ENCODE measurements at regions not wholly inside any gene's neighbourhood (a gene's known extent, or its start where the extent isn't known, plus 50 kb on each side); places are given as distances from the start of the nearest gene placed in this dataset.

DNA sequence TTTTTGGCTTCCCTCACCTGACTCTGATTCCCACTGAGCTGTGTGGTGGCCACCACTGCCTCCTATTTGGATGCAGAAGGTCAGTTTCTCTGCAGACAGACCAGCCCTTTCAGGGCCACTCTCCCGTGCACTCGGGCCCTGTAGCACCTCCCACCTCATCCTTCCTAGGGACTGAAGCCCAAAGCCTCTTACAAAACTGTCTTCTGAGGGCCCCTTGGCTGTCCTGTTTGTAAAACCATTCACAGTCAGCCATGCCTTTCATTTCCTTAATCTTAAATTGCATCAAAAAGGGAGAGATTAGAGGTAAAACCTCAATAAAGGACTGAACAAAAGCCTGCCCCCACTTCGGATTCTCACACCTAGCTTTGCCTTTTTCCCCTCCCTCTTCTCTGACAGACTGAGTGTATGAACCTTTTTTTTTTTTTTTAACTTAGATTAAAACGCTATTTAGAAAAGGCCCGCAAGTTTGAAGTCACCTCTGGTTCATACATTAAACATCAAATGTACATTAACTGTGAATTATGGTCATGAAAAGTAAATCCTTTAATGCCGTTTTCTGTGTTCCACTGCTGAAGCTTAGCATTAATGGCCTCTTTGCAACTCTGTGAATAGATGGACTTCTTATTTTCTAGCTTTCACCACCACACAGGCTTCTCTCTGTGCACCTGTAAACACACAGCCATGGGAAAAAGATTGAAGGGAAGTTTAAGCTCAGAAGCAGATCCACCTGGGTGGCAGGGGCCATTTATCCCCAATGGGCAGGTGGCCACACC, 247.2 kb upstream of the CADM1 start:
- TF ChIP-seq, protein P1, sequence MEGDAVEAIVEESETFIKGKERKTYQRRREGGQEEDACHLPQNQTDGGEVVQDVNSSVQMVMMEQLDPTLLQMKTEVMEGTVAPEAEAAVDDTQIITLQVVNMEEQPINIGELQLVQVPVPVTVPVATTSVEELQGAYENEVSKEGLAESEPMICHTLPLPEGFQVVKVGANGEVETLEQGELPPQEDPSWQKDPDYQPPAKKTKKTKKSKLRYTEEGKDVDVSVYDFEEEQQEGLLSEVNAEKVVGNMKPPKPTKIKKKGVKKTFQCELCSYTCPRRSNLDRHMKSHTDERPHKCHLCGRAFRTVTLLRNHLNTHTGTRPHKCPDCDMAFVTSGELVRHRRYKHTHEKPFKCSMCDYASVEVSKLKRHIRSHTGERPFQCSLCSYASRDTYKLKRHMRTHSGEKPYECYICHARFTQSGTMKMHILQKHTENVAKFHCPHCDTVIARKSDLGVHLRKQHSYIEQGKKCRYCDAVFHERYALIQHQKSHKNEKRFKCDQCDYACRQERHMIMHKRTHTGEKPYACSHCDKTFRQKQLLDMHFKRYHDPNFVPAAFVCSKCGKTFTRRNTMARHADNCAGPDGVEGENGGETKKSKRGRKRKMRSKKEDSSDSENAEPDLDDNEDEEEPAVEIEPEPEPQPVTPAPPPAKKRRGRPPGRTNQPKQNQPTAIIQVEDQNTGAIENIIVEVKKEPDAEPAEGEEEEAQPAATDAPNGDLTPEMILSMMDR (IDR thresholded peaks at IDR 0.05), result no peak
- TF ChIP-seq ZFX (IDR thresholded peaks at IDR 0.05; ENCODE audit: borderline replicate concordance), result no peak

Measured in 22Rv1 (cell line).